ENCODE measurements at regions not wholly inside any gene's neighbourhood (a gene's known extent, or its start where the extent isn't known, plus 50 kb on each side); places are given as distances from the start of the nearest gene placed in this dataset.

DNA sequence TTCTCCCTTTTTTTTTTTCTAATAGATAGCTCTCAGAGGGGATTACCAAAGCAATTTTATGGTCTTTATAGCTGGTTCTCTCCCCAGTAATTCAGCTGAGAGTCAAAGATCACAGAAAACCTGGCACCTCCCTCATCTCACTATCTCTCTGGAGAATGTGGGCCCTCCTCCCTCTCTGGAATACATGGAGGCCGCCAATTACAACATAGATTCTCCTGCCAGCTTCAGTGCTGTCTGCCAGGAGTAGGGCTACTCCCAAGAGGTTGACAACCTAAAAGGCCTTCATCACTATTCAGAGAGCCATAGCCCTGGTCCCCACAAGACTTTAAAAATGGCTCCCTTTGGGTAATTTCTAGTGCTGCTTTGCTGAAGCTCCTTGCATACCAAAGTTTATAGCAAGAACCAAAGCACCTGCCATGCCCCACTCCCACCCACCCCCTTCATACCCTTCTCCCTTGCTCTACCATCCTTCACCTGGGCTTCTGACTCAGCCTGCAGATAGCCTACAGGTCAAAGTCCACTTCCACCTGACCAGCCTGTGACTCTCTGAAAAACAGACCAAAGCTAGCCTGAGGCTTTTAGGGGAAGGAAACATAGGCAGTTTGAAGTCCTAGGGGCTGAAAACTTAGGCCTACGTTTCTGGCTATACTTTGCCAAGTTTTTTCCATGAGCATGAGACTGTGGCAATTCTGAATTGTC, 472.3 kb downstream of the TNS1 start:
- peak; percentile 51 to 66 for DNase-seq
- intact Hi-C loops (cut with DNase I; ENCODE audit: low total_unique reads), result no loop called here
- no peak for TF ChIP-seq POLR2A (IDR thresholded peaks at IDR 0.05)
- TF ChIP-seq, protein P1, sequence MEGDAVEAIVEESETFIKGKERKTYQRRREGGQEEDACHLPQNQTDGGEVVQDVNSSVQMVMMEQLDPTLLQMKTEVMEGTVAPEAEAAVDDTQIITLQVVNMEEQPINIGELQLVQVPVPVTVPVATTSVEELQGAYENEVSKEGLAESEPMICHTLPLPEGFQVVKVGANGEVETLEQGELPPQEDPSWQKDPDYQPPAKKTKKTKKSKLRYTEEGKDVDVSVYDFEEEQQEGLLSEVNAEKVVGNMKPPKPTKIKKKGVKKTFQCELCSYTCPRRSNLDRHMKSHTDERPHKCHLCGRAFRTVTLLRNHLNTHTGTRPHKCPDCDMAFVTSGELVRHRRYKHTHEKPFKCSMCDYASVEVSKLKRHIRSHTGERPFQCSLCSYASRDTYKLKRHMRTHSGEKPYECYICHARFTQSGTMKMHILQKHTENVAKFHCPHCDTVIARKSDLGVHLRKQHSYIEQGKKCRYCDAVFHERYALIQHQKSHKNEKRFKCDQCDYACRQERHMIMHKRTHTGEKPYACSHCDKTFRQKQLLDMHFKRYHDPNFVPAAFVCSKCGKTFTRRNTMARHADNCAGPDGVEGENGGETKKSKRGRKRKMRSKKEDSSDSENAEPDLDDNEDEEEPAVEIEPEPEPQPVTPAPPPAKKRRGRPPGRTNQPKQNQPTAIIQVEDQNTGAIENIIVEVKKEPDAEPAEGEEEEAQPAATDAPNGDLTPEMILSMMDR (IDR thresholded peaks at IDR 0.05), result no peak
- Histone ChIP-seq H3K4me1 (peaks cover 0 to 3% of the 10 kb centered on the region in 2 donors), H3K27me3 (no peaks in the 10 kb centered on the region), H3K36me3 (no peaks in the 10 kb centered on the region), H3K9me3 (no peaks in the 10 kb centered on the region), H3K4me3 (no peak overlapping the region), H3K27ac (peak overlapping the region; percentile 49 to 54)

DNA sequence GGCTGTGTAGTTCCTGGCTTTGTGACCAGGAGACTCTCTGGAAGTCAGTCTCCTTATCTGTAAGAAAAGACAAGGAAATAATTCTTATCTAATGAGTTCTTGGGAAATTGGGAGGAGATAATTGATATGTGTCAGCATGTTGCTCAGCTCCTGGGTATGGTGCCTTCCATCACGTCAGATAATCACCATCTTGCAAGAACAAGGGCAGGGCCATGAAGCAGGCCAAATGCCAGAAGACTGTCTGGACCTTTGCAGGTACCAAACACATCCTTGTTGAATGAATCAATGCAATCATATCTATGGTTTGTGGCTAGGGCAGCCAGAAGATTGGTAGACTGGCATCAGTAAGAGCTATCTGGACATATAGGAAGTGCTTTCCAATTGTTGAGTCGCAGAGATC, 473.5 kb downstream of the TNS1 start:
- intact Hi-C loops (cut with DNase I; ENCODE audit: low total_unique reads), result no loop called here
- TF ChIP-seq, protein P1 (IDR thresholded peaks at IDR 0.05), result no peak
- TF ChIP-seq POLR2A (IDR thresholded peaks at IDR 0.05), result no peak
- no peaks in the 10 kb centered on the region for H3K27me3 ChIP-seq
- no peaks in the 10 kb centered on the region for H3K9me3 ChIP-seq
- DNase-seq, result no peak
- H3K36me3 ChIP-seq, result no peaks in the 10 kb centered on the region
- no peak overlapping the region for H3K4me3 ChIP-seq
- H3K27ac ChIP-seq, result no peak overlapping the region
- H3K4me1 ChIP-seq, result peaks cover 0 to 3% of the 10 kb centered on the region in 2 donors

DNA sequence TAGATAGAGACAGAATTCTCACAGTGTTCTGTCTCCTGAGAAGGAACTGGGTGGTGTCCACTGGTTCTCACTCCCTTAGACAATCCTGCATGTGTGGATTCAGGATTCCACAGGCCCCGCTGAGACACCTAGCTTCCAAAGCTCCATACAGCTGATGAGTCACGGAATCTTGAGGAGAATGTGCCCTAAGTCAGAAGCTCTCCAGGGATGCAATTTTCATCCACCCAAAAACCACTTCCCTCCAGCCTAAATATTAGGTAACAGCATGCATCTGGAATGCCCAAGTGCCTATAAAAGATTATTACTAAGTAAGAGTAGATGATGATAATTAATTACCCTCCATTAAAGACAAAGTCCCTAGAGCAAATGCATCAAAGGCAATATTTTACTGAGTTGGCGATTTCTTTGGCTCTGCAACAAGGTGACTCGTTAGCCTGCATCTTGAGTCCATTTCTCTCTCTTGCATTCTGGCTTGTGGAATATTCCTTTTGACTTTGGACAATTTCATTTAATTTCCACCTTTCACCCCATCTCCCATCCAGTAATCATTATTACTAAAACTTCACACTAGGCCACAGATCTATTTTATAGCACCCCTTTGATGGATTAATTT, 475.1 kb downstream of the TNS1 start:
- H3K36me3 ChIP-seq, result no peaks in the 10 kb centered on the region
- DNase-seq, result no peak
- no peaks in the 10 kb centered on the region for H3K9me3 ChIP-seq
- intact Hi-C loops (cut with DNase I; ENCODE audit: low total_unique reads), result no loop called here
- H3K27ac ChIP-seq, result no peak overlapping the region
- H3K4me1 ChIP-seq, result peaks cover 0 to 3% of the 10 kb centered on the region in 2 donors
- H3K4me3 ChIP-seq, result no peak overlapping the region
- TF ChIP-seq POLR2A (IDR thresholded peaks at IDR 0.05), result no peak
- TF ChIP-seq, protein P1 (IDR thresholded peaks at IDR 0.05), result no peak
- H3K27me3 ChIP-seq, result no peaks in the 10 kb centered on the region

DNA sequence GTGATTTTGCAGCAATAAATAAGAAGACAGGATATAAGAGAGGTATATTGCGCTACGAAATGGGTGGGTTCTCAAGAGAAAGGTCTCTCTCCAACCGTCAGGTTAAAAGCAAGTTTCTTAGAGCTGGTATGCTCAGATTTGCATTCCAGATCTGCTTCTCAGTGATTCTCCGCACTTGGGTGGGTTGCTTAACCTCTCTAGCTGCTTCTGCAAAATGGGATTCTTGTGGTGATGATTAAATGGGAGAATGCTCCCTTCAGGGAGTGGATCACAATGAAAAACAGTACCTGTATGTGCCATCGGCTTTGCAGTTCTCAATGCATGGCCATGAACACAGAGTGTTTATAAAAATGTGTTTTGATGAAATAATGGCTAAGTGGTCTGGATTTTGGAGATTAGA, 477.7 kb downstream of the TNS1 start:
- H3K9me3 ChIP-seq, result no peaks in the 10 kb centered on the region
- peaks cover 0 to under 1% of the 10 kb centered on the region in 2 donors for H3K4me1 ChIP-seq
- no peak for DNase-seq
- H3K4me3 ChIP-seq, result no peak overlapping the region
- H3K36me3 ChIP-seq, result no peaks in the 10 kb centered on the region
- no peak overlapping the region for H3K27ac ChIP-seq
- no peak for TF ChIP-seq POLR2A (IDR thresholded peaks at IDR 0.05)
- TF ChIP-seq, protein P1 (IDR thresholded peaks at IDR 0.05), result no peak
- intact Hi-C loops (cut with DNase I; ENCODE audit: low total_unique reads), result no loop called here
- H3K27me3 ChIP-seq, result no peaks in the 10 kb centered on the region

DNA sequence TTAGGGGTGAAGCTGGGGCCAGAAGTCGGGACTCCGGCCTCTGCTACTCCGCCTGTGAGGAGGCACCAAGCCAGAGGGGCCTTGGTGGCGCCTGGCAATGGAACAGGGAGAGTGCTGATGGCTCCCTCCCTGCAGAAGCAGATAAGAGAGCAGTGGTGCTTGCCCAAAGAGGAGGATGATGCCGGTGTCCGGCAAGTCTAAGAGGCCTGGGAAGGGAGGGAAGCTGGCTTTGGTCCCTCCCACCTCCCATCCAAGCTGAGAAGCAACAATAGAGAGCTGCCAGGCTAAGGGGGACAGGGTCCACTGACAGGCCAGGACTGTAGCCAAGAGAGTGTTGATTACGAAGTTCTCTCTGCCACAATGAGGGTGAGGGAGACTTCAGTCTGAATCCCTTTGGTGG, 479.5 kb downstream of the TNS1 start:
- Histone ChIP-seq H3K27ac (peak overlapping the region; percentile 26 to 41), H3K9me3 (no peaks in the 10 kb centered on the region), H3K4me3 (no peak overlapping the region), H3K4me1 (no peaks in the 10 kb centered on the region), H3K36me3 (no peaks in the 10 kb centered on the region), H3K27me3 (no peaks in the 10 kb centered on the region)
- TF ChIP-seq POLR2A (IDR thresholded peaks at IDR 0.05), result no peak
- TF ChIP-seq, protein P1 (IDR thresholded peaks at IDR 0.05), result no peak
- intact Hi-C loops (cut with DNase I; ENCODE audit: low total_unique reads), result no loop called here
- peak in 1 of 2 donors; percentile 59 for DNase-seq

Data from uterus (tissue), 3 donors.